ENCODE measurements at regions not wholly inside any gene's neighbourhood (a gene's known extent, or its start where the extent isn't known, plus 50 kb on each side); places are given as distances from the start of the nearest gene placed in this dataset.

- in situ Hi-C loops (cut with MboI; ENCODE audit: low pct_unique_long_range_greater_than_20kb, low sequenced_read_pairs, unreplicated experiment), result no loop called here
- TF ChIP-seq CTCF (IDR thresholded peaks at IDR 0.05; ENCODE audit: extremely low read depth, insufficient read depth, missing control alignments), result no peak
- no peak for DNase-seq (ENCODE audit: low spot score)
Observed at GRCh38 chr18:55856679-55857078, 268.7 kb upstream of the TCF4 start.

GRCh38 chr18:55856229-55856628 is 268.2 kb upstream of the TCF4 start:
- no peak for TF ChIP-seq CTCF (IDR thresholded peaks at IDR 0.05; ENCODE audit: extremely low read depth, insufficient read depth, missing control alignments)
- in situ Hi-C loops (cut with MboI; ENCODE audit: low pct_unique_long_range_greater_than_20kb, low sequenced_read_pairs, unreplicated experiment), result no loop called here
- DNase-seq (ENCODE audit: low spot score), result no peak

GRCh38 chr18:55853268-55853667 is 265.3 kb upstream of the TCF4 start:
- TF ChIP-seq CTCF (IDR thresholded peaks at IDR 0.05; ENCODE audit: extremely low read depth, insufficient read depth, missing control alignments), result no peak
- DNase-seq (ENCODE audit: low spot score), result no peak
- in situ Hi-C loops (cut with MboI; ENCODE audit: low pct_unique_long_range_greater_than_20kb, low sequenced_read_pairs, unreplicated experiment), result no loop called here

GRCh38 chr18:55850904-55851303 is 262.9 kb upstream of the TCF4 start:
- DNase-seq (ENCODE audit: low spot score), result no peak
- TF ChIP-seq CTCF (IDR thresholded peaks at IDR 0.05; ENCODE audit: extremely low read depth, insufficient read depth, missing control alignments), result no peak
- in situ Hi-C loops (cut with MboI; ENCODE audit: low pct_unique_long_range_greater_than_20kb, low sequenced_read_pairs, unreplicated experiment), result no loop called here

- no peak for TF ChIP-seq CTCF (IDR thresholded peaks at IDR 0.05; ENCODE audit: extremely low read depth, insufficient read depth, missing control alignments)
- DNase-seq (ENCODE audit: low spot score), result no peak
- in situ Hi-C loops (cut with MboI; ENCODE audit: low pct_unique_long_range_greater_than_20kb, low sequenced_read_pairs, unreplicated experiment), result no loop called here
Observed at GRCh38 chr18:55849391-55849790, 261.4 kb upstream of the TCF4 start.

- TF ChIP-seq CTCF (IDR thresholded peaks at IDR 0.05; ENCODE audit: extremely low read depth, insufficient read depth, missing control alignments), result no peak
- no peak for DNase-seq (ENCODE audit: low spot score)
- in situ Hi-C loops (cut with MboI; ENCODE audit: low pct_unique_long_range_greater_than_20kb, low sequenced_read_pairs, unreplicated experiment), result no loop called here
Observed at GRCh38 chr18:55847960-55848359, 260.0 kb upstream of the TCF4 start.

GRCh38 chr18:55845221-55845620 is 257.2 kb upstream of the TCF4 start:
- DNase-seq (ENCODE audit: low spot score), result no peak
- in situ Hi-C loops (cut with MboI; ENCODE audit: low pct_unique_long_range_greater_than_20kb, low sequenced_read_pairs, unreplicated experiment), result no loop called here
- no peak for TF ChIP-seq CTCF (IDR thresholded peaks at IDR 0.05; ENCODE audit: extremely low read depth, insufficient read depth, missing control alignments)
